ENCODE measurements at regions not wholly inside any gene's neighbourhood (a gene's known extent, or its start where the extent isn't known, plus 50 kb on each side); places are given as distances from the start of the nearest gene placed in this dataset.

DNA sequence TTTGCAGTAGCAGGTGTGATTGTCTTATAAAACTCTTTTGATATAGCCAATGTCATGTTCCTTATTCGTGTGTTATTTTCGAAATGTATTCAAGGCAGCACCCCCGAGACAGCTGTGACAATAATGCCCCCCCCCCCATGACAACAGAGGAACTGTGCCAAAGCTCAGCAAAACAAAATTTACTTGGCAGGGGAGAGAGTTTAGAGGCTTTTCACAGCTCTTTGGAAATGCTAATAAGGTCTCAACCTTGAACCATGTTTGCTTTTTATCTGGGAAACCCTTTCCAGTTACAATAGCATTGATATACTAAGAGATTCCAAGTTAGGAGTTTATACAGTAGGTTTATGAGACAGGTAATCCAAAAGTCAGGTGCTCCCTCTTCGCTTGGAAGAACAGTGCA lies 56.4 kb upstream of the USP44 start:
- H3K36me3 Mint-ChIP-seq = peaks cover 0 to 3% (median 1%) of the 10 kb centered on the region in 3 donors
- no peak overlapping the region for H3K4me3 Mint-ChIP-seq
- DNase-seq = no peak
- ATAC-seq = no peak
- peaks cover 0 to 12% (median 0%) of the 10 kb centered on the region in 5 donors for H3K27me3 Mint-ChIP-seq
- POLR2A ChIA-PET = no interaction called here
- no peaks in the 10 kb centered on the region for H3K9me3 Mint-ChIP-seq
- H3K4me1 Mint-ChIP-seq = no peaks in the 10 kb centered on the region
- H3K27ac Mint-ChIP-seq = no peak overlapping the region

DNA sequence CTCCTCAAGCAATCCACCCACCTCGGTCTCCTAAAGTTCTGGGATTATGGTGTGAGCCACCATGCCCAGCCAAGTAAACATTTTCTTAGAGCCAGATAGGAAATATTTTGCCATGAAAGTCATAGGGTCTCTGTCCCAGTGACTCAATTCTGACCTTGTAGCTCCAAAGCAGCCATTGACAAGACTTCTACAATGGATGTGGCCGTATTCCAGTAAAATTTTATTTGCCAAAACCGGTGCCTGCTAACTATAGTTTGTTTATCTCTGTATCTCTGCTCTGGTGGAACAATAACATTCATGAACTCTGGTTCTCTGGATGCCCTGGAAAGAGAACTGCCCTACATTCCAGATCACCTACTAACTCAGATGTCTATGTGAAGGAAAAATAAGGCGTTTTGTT lies 54.6 kb upstream of the USP44 start:
- ATAC-seq (no peak), DNase-seq (no peak)
- H3K36me3 Mint-ChIP-seq = no peaks in the 10 kb centered on the region
- POLR2A ChIA-PET = no interaction called here
- no peaks in the 10 kb centered on the region for H3K9me3 Mint-ChIP-seq
- H3K4me3 Mint-ChIP-seq = no peak overlapping the region
- no peak overlapping the region for H3K27ac Mint-ChIP-seq
- H3K27me3 Mint-ChIP-seq = peaks cover 0 to 12% (median 0%) of the 10 kb centered on the region in 5 donors
- no peaks in the 10 kb centered on the region for H3K4me1 Mint-ChIP-seq

DNA sequence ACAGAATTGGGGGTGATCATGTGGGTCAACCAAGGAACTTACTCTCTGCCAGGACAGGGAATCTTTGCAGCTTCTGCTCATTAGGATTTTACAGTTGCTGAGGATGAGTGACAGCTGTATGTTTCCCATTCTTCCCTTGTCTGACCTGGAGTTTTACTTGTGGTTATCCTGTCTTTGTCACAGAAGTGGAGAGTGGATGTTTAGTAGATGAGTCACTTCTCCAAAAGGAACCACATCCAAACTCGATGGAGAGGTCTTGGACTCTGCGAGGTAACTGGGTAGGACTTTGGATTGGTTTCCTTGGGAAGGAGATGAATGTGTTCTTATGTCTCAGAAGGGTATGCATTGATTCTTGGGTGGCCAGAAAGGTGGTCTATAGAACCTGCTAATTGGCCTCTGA lies 53.8 kb upstream of the USP44 start:
- POLR2A ChIA-PET = no interaction called here
- H3K27ac Mint-ChIP-seq = peak overlapping the region in 1 of 10 donors; percentile 5
- no peak for DNase-seq
- no peaks in the 10 kb centered on the region for H3K36me3 Mint-ChIP-seq
- no peaks in the 10 kb centered on the region for H3K4me1 Mint-ChIP-seq
- no peak for ATAC-seq
- no peak overlapping the region for H3K4me3 Mint-ChIP-seq
- no peaks in the 10 kb centered on the region for H3K9me3 Mint-ChIP-seq
- peaks cover 0 to 12% (median 0%) of the 10 kb centered on the region in 5 donors for H3K27me3 Mint-ChIP-seq

DNA sequence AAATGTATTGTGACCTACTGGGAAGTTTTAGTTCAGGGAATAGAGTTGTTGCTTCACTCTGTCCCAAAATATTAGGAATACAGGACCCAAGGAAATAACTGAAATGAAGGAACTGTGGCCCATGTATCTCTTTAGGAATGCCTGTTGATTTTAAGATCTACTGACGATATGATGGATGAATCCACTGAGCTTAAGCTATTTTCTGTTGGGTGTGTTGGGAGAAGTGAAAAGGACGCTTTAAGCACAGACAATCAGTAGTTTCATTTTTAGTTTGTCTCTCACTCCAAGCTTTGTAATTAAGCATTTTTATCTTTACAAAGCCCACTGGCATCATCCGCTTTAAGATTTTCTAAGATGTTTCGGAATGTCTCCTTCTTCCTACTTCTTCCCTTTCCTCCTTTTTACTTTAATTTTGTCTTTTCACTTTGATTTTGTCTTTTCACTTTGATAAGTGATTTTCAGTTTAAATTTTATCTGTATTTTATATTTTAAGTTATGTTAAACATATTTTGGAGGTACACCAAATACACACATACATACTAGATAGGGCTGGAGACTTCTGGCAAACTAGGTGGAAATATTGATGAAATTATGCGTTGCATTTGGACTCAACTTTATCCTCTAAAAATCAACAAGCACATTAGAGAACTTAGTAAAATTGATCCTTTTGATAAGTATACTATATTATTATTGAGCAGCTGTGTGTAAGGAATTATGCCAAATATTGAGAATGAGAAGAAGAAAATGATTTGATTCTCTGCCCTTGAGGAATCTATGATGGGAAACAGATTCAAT lies 52.3 kb upstream of the USP44 start:
- DNase-seq = no peak
- H3K27me3 Mint-ChIP-seq = peaks cover 0 to 12% (median 0%) of the 10 kb centered on the region in 5 donors
- H3K9me3 Mint-ChIP-seq = no peaks in the 10 kb centered on the region
- H3K27ac Mint-ChIP-seq = no peak overlapping the region
- no peak for ATAC-seq
- H3K36me3 Mint-ChIP-seq = no peaks in the 10 kb centered on the region
- H3K4me1 Mint-ChIP-seq = no peaks in the 10 kb centered on the region
- POLR2A ChIA-PET = no interaction called here
- no peak overlapping the region for H3K4me3 Mint-ChIP-seq

DNA sequence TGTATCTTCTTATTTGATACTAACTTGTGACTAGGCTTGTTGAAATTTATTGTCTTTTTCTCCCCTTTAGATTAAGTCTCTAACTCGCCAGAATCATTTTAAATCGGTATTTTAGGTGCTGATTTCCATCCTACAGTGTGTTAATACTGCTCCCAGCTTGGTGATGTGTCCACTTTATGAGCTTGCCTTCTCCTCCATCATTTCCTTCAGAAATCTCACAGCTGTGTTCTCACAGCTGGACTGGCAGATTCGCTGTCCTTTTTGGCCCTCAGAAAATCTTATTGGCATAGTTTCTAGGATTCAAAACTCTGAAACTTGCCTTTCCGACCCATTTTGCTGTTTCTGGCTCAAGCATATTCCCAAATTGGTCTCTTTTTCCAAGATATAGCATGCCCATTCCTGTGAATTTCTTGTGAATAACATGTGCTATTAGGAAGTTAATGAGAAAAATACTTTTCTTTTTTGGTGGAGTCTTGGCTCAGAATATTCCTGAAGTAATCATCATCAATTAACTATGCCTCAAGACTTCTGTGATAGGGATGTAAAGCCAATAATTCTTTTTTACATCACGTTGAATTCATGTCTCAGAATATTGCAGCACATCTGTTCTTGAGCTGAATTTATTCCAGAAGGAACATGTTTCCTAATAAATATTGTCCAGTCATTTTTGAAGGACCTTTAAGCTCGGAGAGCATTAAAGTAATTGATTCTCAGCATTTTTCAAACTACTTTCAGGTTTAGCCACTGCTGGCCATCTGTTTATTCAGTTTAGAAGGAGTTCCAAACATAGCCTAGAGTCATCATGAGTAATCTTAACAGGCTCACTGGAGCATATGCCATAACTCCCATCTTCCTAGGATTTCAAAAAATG lies 50.0 kb upstream of the USP44 start:
- POLR2A ChIA-PET = no interaction called here
- Mint-ChIP-seq H3K27ac (no peak overlapping the region), H3K4me1 (no peaks in the 10 kb centered on the region), H3K4me3 (no peak overlapping the region), H3K9me3 (no peaks in the 10 kb centered on the region), H3K36me3 (no peaks in the 10 kb centered on the region), H3K27me3 (peaks cover 0 to 7% (median 0%) of the 10 kb centered on the region in 5 donors)
- DNase-seq = no peak
- ATAC-seq = no peak
